GM18508 (cell line): ENCODE measurements at regions not wholly inside any gene's neighbourhood (a gene's known extent, or its start where the extent isn't known, plus 50 kb on each side); places are given as distances from the start of the nearest gene placed in this dataset.

ENCODE experiments used
- ATAC-seq: cut with Tn5 transposase; IDR thresholded peaks from one replicate; pipeline ENCODE4 v1.9.1; 2021; ENCODE audit warnings: moderate number of reproducible peaks; ENCODE audit not compliant: insufficient read depth, unreplicated experiment

- ATAC-seq, result no peak
Observed at GRCh38 chr14:31943217-31943799, 133.8 kb upstream of the ARHGAP5 start.

DNA sequence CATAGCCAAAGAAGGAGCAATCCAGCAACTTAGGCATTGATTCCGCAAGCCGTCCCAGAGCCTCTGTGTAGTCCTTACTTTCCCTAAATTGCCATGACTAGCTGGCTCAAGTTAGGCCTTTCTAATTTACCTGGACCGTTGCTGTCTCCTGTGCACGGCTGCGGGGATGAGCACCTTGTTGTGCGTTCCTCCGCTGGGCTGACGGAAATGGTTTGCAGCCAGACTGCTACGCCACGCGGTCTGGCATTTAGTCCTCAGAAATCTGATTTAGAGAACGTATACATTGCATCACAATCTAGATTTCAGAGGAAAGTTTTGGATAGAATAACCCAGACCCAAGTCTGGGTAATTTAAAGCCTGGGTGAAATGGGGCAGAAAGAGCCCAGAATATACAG, 133.2 kb upstream of the ARHGAP5 start:
- ATAC-seq, result no peak

GRCh38 chr14:31944256-31945073, 132.6 kb upstream of the ARHGAP5 start:
- ATAC-seq, result no peak

DNA sequence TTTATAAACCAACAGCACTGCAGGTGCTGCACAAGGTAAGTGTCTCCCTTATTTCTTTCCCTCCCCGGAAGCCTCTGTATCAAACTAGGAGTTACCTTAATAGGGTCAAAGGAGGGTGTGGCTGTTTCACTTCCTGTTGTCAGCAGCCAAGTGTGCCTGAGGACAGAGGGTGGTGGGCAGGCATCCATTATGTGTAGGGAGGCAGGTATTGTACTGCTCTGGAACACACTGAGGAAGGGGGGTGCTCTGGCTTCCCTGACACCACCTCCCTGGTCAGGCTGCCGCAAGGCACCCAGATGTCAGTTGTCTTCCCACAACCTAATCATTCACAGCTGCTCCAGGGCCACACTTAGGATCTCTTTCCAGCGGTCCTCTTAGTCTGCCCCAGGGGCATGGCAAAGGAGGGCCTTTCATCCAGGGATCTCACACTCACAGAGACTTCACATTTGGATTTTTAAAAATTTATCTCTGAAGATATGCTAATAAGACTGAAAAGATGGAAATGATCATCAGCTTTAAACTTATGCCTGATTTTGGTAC, 132.0 kb upstream of the ARHGAP5 start:
- peak; percentile 39 for ATAC-seq

DNA sequence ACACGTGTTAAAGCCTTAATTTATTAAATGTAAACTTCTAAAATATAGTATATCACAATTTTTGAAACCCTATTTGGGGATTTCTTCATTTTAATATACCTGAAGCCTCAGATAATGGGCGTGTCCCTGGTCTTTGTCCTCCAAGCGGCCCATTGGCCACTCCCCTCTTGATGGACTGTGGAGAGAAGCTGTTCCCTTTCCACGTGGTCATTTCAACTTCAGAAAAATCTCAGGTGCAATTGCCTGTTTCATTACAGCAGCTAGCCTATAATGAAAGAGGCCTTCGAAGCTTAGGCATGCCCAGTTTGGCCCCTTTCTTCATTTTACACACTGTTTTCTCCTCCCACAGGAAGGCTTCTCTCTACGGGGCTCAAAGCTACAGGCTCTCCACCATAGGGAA, 131.4 kb upstream of the ARHGAP5 start:
- no peak for ATAC-seq

DNA sequence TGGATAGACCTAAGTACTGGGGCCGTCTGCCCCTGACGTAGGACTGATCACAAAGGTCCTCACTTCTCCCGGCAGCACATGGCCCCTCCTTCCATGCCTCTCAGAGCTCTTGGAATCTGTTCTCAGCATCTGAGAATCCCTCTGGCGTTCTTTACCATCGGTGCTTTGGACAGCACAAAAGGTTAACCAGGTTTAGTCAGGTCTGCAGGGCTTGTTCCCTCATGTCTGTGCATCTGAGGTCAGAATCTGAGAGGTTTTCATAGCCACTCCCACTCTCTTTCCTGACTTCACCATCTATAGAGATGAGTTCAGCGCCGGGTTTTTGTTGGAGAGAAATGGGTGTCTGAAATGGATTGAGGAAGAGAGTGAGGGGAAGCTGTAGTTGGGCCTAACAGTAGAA, 130.0 kb upstream of the ARHGAP5 start:
- ATAC-seq, result no peak

GRCh38 chr14:31947680-31948595, 129.2 kb upstream of the ARHGAP5 start:
- ATAC-seq, result no peak

GRCh38 chr14:31949709-31950108, 127.4 kb upstream of the ARHGAP5 start:
- ATAC-seq, result no peak

- no peak for ATAC-seq
Observed at GRCh38 chr14:31950331-31950730, 126.8 kb upstream of the ARHGAP5 start.

GRCh38 chr14:31950764-31951637, 126.1 kb upstream of the ARHGAP5 start:
- ATAC-seq, result no peak

DNA sequence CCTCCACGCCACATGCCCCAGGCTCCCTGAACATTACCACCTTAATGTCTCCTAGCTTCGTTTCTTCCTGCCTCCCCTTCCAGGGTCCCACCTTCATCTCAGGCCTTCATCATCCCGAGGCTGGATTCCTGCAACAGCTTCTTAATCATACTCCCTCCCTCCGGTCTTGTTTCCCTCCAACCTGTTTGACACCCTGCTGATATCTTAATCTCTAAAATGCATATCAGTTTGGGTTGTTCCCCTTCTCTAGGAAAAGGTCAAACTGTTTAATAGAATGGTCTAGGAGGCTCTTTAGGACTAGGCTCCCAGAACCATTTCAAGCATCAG, 125.5 kb upstream of the ARHGAP5 start:
- ATAC-seq, result no peak

DNA sequence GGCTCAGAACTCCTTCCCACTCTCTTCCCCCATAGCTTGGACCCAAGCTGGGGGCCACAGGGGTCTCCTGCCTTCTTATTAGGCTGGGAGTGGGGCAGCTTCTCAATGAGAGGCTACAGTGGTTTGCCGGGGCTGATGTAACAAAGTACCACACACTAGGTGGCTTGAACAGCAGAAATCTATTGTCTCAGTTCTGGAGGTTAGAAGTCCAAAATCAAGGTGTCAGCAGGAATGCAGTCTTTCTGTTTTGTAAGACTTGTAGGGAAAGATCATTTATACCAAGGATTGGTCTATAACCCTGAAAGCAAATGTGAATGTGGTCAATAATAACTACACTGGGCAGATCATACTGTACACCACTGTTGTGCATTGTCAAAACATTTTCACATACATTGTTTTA, 124.5 kb upstream of the ARHGAP5 start:
- ATAC-seq, result no peak

DNA sequence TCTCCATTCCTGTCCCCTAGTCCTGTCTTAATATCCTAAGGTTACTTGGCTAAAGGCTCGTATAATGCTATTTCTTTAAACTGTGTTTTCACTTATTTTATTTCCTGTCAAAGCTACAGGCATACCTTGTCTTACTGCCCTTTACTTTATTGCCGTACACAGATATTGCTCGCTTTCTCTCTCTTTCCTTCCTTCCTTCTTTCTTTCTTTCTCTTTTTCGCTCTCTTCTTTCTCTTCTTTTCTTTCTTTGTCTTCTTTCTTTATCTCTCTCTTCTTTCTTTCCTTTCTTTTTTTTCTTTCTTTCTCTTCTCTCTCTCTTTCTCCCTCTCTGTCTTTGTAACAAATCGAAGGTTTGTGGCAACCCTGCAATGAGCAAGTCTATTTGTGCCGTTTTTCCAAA, 123.9 kb upstream of the ARHGAP5 start:
- no peak for ATAC-seq

DNA sequence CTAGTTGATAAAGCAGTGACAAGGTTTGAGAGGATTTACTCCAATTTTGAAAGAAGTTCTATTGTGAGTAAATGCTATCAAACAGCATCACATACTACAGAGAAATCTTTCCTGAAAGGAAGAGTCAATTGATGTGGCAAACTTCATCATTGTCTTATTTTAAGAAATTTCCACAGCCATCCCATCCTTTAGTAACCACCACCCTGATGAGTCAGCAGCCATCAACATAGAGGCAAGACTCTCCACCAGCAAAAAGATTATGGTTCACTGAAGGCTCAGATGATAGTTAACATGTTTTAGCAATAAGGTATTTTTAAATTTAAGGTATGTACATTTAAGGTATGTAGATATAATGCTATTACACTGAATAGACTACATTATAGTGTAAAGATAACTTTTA, 122.1 kb upstream of the ARHGAP5 start:
- no peak for ATAC-seq

DNA sequence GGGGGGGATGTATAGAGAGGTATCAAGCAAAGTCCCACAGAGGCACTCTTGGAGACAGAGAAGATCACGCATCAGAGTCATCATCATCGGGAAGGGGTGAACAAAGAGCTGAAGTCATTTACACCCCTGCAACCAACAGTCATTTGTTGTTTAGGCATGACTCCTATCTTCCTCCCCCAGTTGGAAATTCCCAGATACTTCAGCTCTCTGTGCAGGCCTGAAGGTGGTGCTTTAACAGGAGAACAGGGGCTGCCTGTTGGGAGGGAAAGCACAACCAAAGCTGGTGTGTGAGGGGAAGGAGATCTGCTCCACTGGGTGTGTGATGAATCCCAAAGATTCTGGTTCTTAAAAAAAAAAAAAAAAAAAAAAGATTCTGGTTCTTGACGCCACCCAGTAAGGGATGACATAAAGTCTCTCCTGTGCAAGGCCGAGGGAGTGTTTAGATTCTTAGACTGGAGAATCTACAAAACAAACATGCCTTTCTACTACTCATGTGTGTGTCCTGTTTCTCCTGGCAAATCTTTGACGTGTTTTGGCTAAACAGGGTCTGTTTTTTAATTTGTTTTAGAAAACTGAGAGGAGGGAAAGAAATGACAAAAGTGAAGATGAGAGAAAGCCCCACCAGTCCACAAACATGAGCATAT, 121.0 kb upstream of the ARHGAP5 start:
- ATAC-seq, result no peak

- ATAC-seq, result no peak
Observed at GRCh38 chr14:31957565-31957964, 119.5 kb upstream of the ARHGAP5 start.

DNA sequence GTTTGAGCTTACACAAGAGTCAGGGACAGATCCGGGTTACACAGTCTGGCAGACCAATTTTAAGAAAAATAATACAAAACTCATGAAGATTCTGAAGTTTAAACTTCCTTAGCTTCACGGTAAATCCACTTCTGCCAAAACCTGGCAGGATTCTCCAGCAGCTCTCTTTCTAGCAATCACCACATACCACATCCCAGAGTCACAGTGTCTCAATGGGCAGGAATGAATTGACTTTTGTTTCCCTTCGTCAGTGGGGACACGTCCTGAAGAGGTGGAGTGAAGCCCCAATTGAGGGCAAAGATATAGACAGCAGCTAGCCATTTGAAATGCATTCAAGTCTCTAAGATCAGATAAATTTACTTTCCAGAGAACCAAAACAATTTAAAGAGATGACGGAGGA, 117.1 kb upstream of the ARHGAP5 start:
- ATAC-seq, result no peak

GRCh38 chr14:31961896-31962295, 115.2 kb upstream of the ARHGAP5 start:
- no peak for ATAC-seq

DNA sequence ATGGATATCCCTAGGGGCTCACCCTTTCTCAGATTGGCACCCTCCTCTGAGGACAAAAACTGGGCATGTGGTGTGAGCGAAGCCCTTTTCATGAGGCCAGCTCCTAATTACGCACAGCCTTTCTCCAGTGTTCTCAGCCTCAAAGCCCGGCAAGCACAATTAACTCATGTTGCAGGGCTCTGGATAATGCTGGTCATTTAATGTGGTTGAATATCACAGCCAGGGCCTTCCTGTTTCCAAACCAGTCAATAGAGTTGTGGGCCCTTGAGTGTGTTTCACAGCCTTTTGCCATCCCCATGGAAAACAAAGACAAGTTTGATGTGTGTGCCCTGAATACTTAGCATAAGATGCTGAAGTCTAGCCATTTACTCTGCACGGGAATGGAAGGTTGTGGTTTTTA, 114.2 kb upstream of the ARHGAP5 start:
- ATAC-seq, result no peak

GRCh38 chr14:31963587-31963986, 113.5 kb upstream of the ARHGAP5 start:
- ATAC-seq, result no peak
